T-cell (primary cell): ENCODE measurements at regions not wholly inside any gene's neighbourhood (a gene's known extent, or its start where the extent isn't known, plus 50 kb on each side); places are given as distances from the start of the nearest gene placed in this dataset.

ENCODE experiments used
- ATAC-seq, 4 experiments: fragments of 200-7000 bp in 3 of 4; fragments of 150-1000 bp in 1 of 4; cut with Tn5 transposase; replicated peaks in 1 of 4; 1 replicate in 3 of 4; 2 replicates in 1 of 4; pipeline ENCODE4 v1.10.0; 2021; ENCODE audit warnings: moderate library complexity in 3 of 4, mild to moderate bottlenecking in 2 of 4, moderate number of reproducible peaks in 1 of 4
- CTCF ChIA-PET, 2 donors: fragments of 300-600 bp; sonication (Branson Sonifier 250); formaldehyde crosslinking; loops; one replicate each; lab custom pipeline; 2022; ENCODE audit warnings: antibody characterized with exemption in 2 of 2; lab: Charles Lee
- POLR2A ChIA-PET, 2 donors: fragments of 300-600 bp; sonication (Branson Sonifier 250); formaldehyde crosslinking; loops; one replicate each; lab custom pipeline; 2022; ENCODE audit warnings: antibody characterized with exemption in 2 of 2; lab: Charles Lee
- DNase-seq, 35 experiments: peaks; one replicate each; pipeline versions ENCODE4 v3.0.0 to v3.0.0-alpha.2; 2013 to 2023
- H3K27ac ChIP-seq: one replicate; pipeline ENCODE4 v1.5.1; 2013; ENCODE audit warnings: low read length
- H3K27me3 ChIP-seq, 2 experiments: replicated peaks in 1 of 2; 1 replicate in 1 of 2; 2 replicates in 1 of 2; pipeline versions ENCODE4 v1.6.1 to v1.7.0; 2013; ENCODE audit warnings: low read length in 1 of 2, mixed read lengths in 1 of 2; ENCODE audit not compliant: control insufficient read depth in 2 of 2, insufficient read depth in 2 of 2; ENCODE audit errors: extremely low read depth in 1 of 2
- H3K36me3 ChIP-seq, 2 donors: 1 replicate in 1 of 2; 2 replicates in 1 of 2; pipeline versions ENCODE4 v1.6.1 to v1.7.0; 2013; ENCODE audit warnings: low read length in 1 of 2; ENCODE audit not compliant: control insufficient read depth in 2 of 2, insufficient read depth in 1 of 2; ENCODE audit errors: extremely low read depth in 1 of 2
- H3K4me1 ChIP-seq, 2 experiments: 1 replicate in 1 of 2; 2 replicates in 1 of 2; pipeline versions ENCODE4 v1.6.1 to v1.7.0; 2013; ENCODE audit warnings: low read length in 2 of 2, mixed read lengths in 1 of 2; ENCODE audit not compliant: insufficient read depth in 2 of 2, control insufficient read depth in 1 of 2; ENCODE audit errors: extremely low read depth in 1 of 2
- H3K4me3 ChIP-seq, 2 donors: 1 replicate in 1 of 2; 2 replicates in 1 of 2; pipeline versions ENCODE4 v1.5.1 to v1.7.0; 2013; ENCODE audit warnings: mild to moderate bottlenecking in 2 of 2, low read length in 1 of 2, moderate library complexity in 1 of 2; ENCODE audit not compliant: control insufficient read depth in 1 of 2; ENCODE audit errors: extremely low read depth in 1 of 2
- H3K9me3 ChIP-seq: 2 replicates; pipeline ENCODE4 v1.7.0; 2013
- H3K27ac Mint-ChIP-seq, 2 donors: one replicate each; pipeline ENCODE4 v1.8.0; 2020 to 2021; ENCODE audit warnings: mild to moderate bottlenecking in 2 of 2, mixed read lengths in 2 of 2
- H3K27me3 Mint-ChIP-seq, 2 donors: one replicate each; pipeline ENCODE4 v1.8.0; 2021 to 2022; ENCODE audit warnings: mixed read lengths in 2 of 2
- H3K36me3 Mint-ChIP-seq: one replicate; pipeline ENCODE4 v1.8.0; 2021; ENCODE audit warnings: mixed read lengths
- H3K4me1 Mint-ChIP-seq, 3 donors: one replicate each; pipeline ENCODE4 v1.8.0; 2020 to 2022; ENCODE audit warnings: mixed read lengths in 3 of 3, mild to moderate bottlenecking in 1 of 3
- H3K4me3 Mint-ChIP-seq, 3 donors: one replicate each; pipeline ENCODE4 v1.8.0; 2020 to 2022; ENCODE audit warnings: mild to moderate bottlenecking in 3 of 3, mixed read lengths in 3 of 3, moderate library complexity in 3 of 3
- H3K9me3 Mint-ChIP-seq, 3 donors: one replicate each; pipeline ENCODE4 v1.8.0; 2020 to 2022; ENCODE audit warnings: mixed read lengths in 3 of 3
- WGBS: methylation state at CpG from one replicate; pipeline ENCODE4 v1.1.5; 2013; ENCODE audit warnings: missing lambda C conversion rate; ENCODE audit not compliant: insufficient coverage; 5-methylcytosine and 5-hydroxymethylcytosine counted together

DNA sequence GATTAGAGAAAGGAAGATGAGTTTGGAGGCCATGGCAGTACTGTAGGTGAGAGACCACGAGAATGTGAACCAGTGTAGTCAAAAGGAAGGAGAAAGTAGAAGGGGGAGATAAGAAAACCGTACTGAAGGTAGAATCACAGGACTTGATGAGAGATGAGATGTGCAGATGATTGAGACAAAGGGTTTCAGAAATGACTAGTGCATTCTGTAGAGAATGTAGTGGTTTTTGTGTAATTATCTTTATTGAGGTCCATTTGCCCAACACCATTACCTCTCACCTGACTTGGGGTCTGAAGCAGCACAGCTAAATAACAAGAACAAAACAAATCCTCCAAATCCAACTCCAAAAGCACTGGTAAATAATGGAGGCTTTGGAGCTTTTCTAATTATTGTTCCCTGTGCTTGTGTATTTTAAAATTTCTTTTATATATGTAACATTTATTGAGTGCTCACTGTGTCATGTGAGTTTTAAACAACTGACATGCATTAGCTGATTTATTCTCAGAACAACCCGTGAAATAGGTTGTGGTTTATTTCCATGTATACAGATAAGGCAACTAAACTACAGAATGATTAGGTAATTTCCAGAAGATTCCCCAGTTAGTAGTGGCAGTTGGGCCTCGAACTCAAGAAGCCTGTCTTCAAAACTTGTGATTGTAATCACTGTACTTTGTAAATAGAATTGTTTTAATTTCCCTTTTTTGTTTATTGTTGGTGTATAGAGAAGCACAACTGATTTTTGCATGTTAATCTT is 390.0 kb downstream of the AEBP2 start:
- H3K36me3 Mint-ChIP-seq = no peaks in the 10 kb centered on the region
- ATAC-seq (no peak), DNase-seq (no peak)
- H3K4me3 ChIP-seq = no peak overlapping the region
- no peaks in the 10 kb centered on the region for H3K4me1 ChIP-seq
- H3K27ac ChIP-seq = no peak overlapping the region
- H3K4me3 Mint-ChIP-seq = no peak overlapping the region
- H3K4me1 Mint-ChIP-seq = peaks cover 0 to 2% (median 0%) of the 10 kb centered on the region in 3 donors
- CTCF ChIA-PET = no interaction called here
- H3K27ac Mint-ChIP-seq = no peak overlapping the region
- no peaks in the 10 kb centered on the region for H3K27me3 Mint-ChIP-seq
- WGBS = 20% methylated on average over 3 of the region's 4 CpGs
- H3K36me3 ChIP-seq = no peaks in the 10 kb centered on the region
- H3K27me3 ChIP-seq = no peaks in the 10 kb centered on the region
- POLR2A ChIA-PET = no interaction called here
- H3K9me3 ChIP-seq = no peaks in the 10 kb centered on the region
- peaks cover 8 to 18% (median 10%) of the 10 kb centered on the region in 3 donors for H3K9me3 Mint-ChIP-seq

GRCh38 chr12:19830446-19830845 is 391.2 kb downstream of the AEBP2 start:
- POLR2A ChIA-PET = no interaction called here
- Mint-ChIP-seq H3K4me1 (peaks cover 0 to 2% (median 0%) of the 10 kb centered on the region in 3 donors), H3K4me3 (no peak overlapping the region), H3K9me3 (peaks cover 5 to 15% (median 8%) of the 10 kb centered on the region in 3 donors), H3K27me3 (no peaks in the 10 kb centered on the region), H3K27ac (no peak overlapping the region), H3K36me3 (no peaks in the 10 kb centered on the region)
- no peak overlapping the region for H3K27ac ChIP-seq
- no peak overlapping the region for H3K4me3 ChIP-seq
- CTCF ChIA-PET = interaction anchor here in 1 of 2 donors (0.6 kb wide), 1 partner anchor 1656 kb away, joined by 3 read pairs; no protein-coding TSS in a partner anchor
- no CpG with 5 or more reads among the region's 2 CpGs for WGBS
- H3K36me3 ChIP-seq = no peaks in the 10 kb centered on the region
- ATAC-seq = no peak
- no peaks in the 10 kb centered on the region for H3K27me3 ChIP-seq
- DNase-seq = no peak
- H3K9me3 ChIP-seq = no peaks in the 10 kb centered on the region
- H3K4me1 ChIP-seq = no peaks in the 10 kb centered on the region

GRCh38 chr12:19833775-19834501 is 394.6 kb downstream of the AEBP2 start:
- H3K27ac Mint-ChIP-seq = no peak overlapping the region
- no peak overlapping the region for H3K27ac ChIP-seq
- H3K36me3 Mint-ChIP-seq = no peaks in the 10 kb centered on the region
- no peaks in the 10 kb centered on the region for H3K27me3 Mint-ChIP-seq
- peaks cover 0 to 2% (median 0%) of the 10 kb centered on the region in 3 donors for H3K4me1 Mint-ChIP-seq
- H3K9me3 Mint-ChIP-seq = peaks cover 0 to 4% (median 0%) of the 10 kb centered on the region in 3 donors
- ChIA-PET CTCF (no interaction called here), POLR2A (no interaction called here)
- H3K27me3 ChIP-seq = no peaks in the 10 kb centered on the region
- DNase-seq = peak in 1 of 35 experiments; percentile 4
- peak in 1 of 4 experiments; percentile 42 for ATAC-seq
- H3K4me3 ChIP-seq = no peak overlapping the region
- no peaks in the 10 kb centered on the region for H3K4me1 ChIP-seq
- no peak overlapping the region for H3K4me3 Mint-ChIP-seq
- WGBS = no CpG with 5 or more reads among the region's 2 CpGs
- H3K9me3 ChIP-seq = no peaks in the 10 kb centered on the region
- no peaks in the 10 kb centered on the region for H3K36me3 ChIP-seq

DNA sequence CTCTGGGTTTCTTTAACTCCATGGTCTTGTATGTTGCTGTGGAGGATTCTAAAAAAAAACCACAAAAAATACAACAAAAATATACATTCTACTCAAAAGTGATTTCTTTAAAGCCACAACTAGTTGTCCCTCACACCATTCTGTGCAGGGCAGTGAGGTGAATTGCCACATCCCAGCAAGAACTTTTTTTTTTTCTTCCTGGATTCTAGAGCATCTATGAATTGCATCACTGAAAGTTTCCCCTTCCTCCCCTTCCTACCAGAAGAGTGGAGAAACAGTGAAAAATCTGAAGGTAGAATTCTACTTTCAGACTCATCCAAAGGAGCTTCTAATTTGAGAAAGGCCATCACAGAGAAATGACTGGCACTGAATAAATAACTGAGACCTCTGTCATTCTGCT is 395.3 kb downstream of the AEBP2 start:
- Mint-ChIP-seq H3K27ac (no peak overlapping the region), H3K9me3 (peaks cover 0 to 4% (median 0%) of the 10 kb centered on the region in 3 donors), H3K4me3 (no peak overlapping the region), H3K4me1 (peaks cover 0 to 2% (median 0%) of the 10 kb centered on the region in 3 donors), H3K27me3 (no peaks in the 10 kb centered on the region), H3K36me3 (no peaks in the 10 kb centered on the region)
- Histone ChIP-seq H3K27me3 (no peaks in the 10 kb centered on the region), H3K9me3 (no peaks in the 10 kb centered on the region), H3K36me3 (no peaks in the 10 kb centered on the region), H3K4me1 (no peaks in the 10 kb centered on the region), H3K27ac (no peak overlapping the region), H3K4me3 (no peak overlapping the region)
- ChIA-PET CTCF (interaction anchor here in 1 of 2 donors (0.7 kb wide), 1 partner anchor 93 kb away, joined by 3 read pairs; no protein-coding TSS in a partner anchor), POLR2A (interaction anchor here in 1 of 2 donors (0.6 to 0.7 kb wide), 2 partner anchors 28 to 87 kb away, joined by 3 to 4 read pairs; no protein-coding TSS in a partner anchor)
- ATAC-seq (no peak), DNase-seq (no peak)

DNA sequence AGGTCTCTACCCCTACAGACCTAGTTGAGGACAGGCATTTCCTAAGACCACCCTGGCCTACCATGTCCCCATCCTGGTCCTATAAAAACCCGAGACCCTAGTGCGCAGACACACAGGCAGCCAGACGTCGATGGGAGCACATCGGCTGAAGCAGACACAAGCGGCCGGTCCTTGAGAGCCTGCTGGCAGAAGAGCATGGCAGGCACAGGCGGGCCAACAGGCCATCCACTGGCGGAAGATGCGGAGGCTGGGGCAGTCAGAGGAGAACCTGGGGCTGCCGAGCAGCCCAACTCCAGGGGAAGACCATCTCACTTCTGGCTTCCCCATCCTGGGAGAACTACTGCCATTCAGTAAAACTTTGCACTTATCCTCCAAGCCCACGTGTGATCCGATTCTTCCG is 396.8 kb downstream of the AEBP2 start:
- H3K27ac ChIP-seq = no peak overlapping the region
- ChIA-PET POLR2A (no interaction called here), CTCF (no interaction called here)
- H3K4me1 ChIP-seq = no peaks in the 10 kb centered on the region
- 97% methylated on average over 14 of the region's 14 CpGs for WGBS
- no peak for ATAC-seq
- no peaks in the 10 kb centered on the region for H3K36me3 ChIP-seq
- no peak overlapping the region for H3K27ac Mint-ChIP-seq
- H3K36me3 Mint-ChIP-seq = no peaks in the 10 kb centered on the region
- H3K27me3 ChIP-seq = no peaks in the 10 kb centered on the region
- no peaks in the 10 kb centered on the region for H3K9me3 ChIP-seq
- peaks cover 0 to 4% (median 0%) of the 10 kb centered on the region in 3 donors for H3K9me3 Mint-ChIP-seq
- H3K4me3 Mint-ChIP-seq = no peak overlapping the region
- peaks cover 0 to 2% (median 0%) of the 10 kb centered on the region in 3 donors for H3K4me1 Mint-ChIP-seq
- H3K4me3 ChIP-seq = no peak overlapping the region
- no peak for DNase-seq
- H3K27me3 Mint-ChIP-seq = no peaks in the 10 kb centered on the region

DNA sequence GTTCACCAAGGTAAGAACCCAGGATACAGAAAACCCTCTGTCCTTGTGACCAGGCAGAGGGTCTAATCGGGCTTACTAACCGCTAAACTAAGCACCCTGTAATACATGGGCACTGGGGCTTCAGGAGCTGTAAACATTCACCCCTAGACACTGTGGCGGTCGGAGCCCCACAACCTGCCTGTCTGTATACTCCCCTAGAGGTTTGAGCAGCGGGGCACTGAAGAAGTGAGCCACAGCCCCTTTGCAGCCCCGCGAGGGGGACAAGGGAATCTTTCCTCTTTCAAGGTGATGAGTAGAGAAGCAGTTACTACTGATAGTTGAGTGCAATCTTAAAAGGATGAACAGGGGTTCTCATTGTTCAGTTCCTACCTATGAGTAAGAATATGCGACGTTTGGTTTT is 397.2 kb downstream of the AEBP2 start:
- CTCF ChIA-PET = no interaction called here

More for the DNA sequence above, 397.2 kb downstream of the AEBP2 start:
- Histone ChIP-seq H3K9me3 (no peaks in the 10 kb centered on the region), H3K4me3 (no peak overlapping the region), H3K27me3 (no peaks in the 10 kb centered on the region), H3K4me1 (no peaks in the 10 kb centered on the region), H3K36me3 (no peaks in the 10 kb centered on the region), H3K27ac (no peak overlapping the region)
- H3K4me1 Mint-ChIP-seq = peaks cover 0 to 2% (median 0%) of the 10 kb centered on the region in 3 donors
- H3K27me3 Mint-ChIP-seq = no peaks in the 10 kb centered on the region
- DNase-seq (no peak), ATAC-seq (no peak)
- no peak overlapping the region for H3K4me3 Mint-ChIP-seq
- H3K9me3 Mint-ChIP-seq = peaks cover 0 to 4% (median 0%) of the 10 kb centered on the region in 3 donors
- no peaks in the 10 kb centered on the region for H3K36me3 Mint-ChIP-seq
- no peak overlapping the region for H3K27ac Mint-ChIP-seq
- POLR2A ChIA-PET = no interaction called here
- 100% methylated on average over 2 of the region's 9 CpGs for WGBS
